ENCODE measurements at regions not wholly inside any gene's neighbourhood (a gene's known extent, or its start where the extent isn't known, plus 50 kb on each side); places are given as distances from the start of the nearest gene placed in this dataset.
"Not testable (repeated sequence)": the region's sequence is repeated elsewhere in the genome, so short reads cannot be mapped to it uniquely, and the experiment has no call there.

DNA sequence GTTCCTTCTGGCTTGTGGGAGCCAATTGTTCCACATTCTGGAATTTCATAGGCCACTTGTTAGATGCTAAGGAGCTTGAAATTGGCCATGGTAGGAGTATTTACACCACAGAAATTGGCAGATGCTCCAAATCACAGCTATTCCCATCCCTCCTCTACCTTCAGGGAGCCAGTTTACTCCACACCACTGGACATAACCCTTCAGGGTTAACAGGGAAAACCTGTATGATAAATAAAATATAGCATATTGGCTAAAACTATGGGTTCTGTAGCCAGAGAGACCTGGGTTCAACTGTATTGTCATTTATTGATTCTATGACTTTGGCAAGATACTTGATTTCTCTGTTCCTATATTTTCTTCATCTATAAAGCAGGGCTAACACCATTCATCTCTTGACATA lies 384.2 kb upstream of the PROK2 start:
- no peak for DNase-seq

DNA sequence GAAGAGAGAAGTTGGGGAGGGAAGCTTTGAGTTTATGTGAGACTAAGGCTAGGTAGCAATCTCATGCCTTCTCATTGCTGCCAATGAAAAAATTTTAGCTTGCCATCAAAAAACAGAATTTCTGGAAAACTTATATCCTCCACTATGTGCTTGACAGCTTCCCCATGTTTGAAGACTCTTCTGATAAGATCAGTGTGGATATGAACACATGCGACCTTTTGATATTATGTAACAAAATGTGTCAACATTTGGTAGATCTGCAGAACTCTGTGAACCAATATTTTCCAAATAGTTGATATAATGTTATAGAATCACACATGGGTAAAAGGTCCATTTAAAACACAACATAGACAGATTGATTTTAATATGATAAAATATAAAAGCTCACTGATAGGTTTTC lies 380.9 kb upstream of the PROK2 start:
- DNase-seq = no peak

DNA sequence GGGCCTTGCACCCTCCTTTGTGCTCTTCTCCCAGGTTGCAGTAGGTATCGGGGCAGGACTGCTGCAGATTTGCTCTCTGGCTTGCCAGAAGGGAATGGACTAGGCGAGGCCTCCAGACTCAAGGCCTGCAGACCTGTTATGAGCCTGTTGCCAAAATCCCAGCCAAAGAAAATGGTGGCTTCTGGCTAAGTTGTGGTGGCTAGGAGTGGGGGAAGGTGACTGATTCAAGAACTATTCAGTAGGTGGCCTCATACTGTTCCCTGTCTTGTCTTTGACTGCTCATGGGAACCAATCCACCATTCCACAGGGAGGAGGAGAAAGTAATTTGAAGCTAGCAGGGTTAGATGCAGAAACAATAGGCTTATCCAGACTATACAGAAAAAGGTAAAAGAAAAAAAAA lies 380.4 kb upstream of the PROK2 start:
- no peak for DNase-seq

DNA sequence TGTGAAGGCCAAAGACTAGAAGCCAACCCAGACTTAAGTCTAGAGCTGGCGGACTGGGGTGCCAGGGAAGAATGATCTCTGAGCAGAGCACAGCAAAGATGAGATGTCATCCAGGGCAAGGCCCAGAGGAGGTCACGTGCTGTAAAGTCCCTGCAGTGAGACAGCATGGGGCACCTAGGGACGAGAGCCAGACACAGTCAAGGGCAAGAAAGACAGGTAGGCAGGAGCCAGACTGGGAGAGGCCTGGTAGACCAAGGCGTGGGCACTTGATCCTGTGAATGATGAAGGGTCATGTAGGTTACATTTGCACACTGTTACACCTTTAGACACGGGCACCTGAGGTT lies 379.7 kb upstream of the PROK2 start:
- no peak for DNase-seq

DNA sequence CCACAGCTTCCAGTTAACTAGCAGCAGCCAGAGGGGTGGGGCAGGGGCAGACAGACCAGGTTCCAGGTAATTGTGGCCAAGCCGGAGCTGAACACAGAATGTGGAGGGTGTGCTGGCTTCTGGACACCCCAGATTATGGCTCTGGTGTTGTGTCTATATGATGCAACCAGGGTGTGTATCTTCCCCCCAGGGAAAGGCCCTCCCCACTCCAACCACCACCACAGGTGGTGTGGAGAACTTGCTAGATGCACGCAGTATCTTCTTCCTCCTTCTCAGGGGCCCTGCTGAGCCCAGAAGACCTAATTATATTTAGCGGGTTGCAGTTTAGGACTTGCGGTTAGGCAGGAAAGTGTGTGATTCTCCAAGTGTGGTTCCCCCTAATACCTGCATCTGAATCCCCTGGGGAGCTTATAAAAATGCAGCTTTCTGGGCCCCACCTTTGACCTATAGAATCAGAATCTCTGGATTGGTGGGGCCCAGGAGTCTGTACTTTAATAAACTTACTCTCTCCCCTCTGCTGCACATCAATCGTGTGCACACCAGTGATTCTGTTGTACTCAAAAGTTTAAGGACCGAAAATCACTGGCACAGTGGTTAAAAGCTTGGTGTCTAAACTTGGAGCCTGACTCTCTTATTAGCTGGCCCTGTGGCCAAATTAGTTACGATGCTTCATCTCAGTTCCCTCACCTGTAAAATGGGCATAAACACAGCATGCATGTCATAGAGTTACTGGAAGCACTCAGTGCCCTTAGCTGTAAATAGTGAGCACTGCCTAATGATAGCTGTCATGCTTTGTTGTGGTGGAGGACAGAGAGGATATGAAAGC lies 379.1 kb upstream of the PROK2 start:
- DNase-seq = no peak

DNA sequence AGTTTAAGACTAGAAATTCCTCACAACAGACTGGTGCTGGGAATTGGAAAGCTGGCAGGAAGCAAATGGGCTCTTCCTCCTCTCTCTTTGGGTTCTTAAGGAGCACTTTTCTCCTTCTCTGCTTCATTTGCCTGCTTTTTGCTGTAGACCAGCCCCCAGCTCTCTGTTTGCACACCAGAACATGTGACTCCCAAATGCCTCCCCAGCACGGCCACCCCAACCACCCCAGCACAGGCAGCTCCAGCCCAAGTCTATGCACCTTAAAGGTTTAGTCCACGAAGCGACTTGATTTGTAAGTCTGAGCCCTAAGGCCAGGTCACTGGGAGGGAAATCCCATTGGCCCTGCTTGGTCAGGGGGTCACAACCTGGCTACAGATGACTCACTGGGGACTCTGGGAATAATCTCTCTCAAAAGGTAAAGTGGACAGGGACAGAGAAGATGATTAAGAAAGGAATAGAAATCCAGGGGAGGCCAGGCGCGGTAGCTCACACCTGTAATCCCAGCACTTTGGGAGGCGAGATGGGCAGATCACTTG lies 377.8 kb upstream of the PROK2 start:
- no peak for DNase-seq

DNA sequence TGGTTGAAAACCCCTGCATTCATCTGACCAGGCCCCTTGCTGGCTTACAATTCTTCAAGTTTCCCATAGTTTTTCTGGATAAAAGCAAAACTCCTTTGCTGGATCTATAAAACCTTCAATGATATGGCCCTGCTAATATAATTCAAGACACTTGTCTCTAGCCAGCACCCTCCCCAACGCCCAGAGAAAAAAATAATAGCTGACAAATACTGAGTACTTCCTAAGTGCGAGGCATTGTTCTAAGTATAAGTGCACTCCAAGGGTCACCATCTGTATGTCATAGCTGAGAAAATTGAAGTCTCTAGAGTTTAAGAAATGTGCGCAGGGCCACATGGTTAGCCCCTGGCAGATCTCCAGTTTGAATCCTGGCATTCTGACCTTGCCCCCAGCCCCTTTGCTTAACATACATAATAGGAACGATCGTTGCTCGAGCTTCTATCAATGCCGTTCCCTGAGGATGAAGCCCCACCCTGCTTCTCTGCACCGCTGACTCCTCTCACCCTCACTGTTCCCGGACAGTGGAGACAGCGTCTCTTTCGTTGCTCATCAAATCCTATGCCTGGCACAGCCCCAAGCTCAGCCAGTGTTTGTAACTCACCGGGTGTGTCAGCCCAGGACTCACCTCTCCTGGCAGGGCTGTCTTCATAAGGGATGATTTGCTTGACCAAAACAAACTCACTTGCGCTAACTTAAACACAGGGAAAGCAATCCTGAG lies 377.1 kb upstream of the PROK2 start:
- DNase-seq = no peak

DNA sequence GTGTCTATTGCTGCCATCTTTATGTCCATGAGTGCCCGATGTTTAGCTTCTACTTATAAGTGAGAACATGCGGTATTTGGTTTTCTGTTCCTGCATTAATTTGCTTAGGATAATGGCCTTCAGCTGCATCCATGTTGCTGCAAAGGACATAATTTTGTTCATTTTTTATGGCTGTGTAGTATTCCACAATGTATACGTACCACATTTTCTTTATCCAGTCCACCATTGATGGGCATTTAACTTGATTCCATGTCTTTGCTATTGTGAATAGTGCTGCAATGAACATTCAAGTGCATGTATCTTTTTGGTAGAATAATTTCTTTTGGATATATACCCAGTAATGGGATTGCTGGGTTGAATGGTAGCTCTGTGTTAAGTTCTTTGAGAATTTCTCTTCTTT lies 376.3 kb upstream of the PROK2 start:
- DNase-seq = not testable (repeated sequence)

DNA sequence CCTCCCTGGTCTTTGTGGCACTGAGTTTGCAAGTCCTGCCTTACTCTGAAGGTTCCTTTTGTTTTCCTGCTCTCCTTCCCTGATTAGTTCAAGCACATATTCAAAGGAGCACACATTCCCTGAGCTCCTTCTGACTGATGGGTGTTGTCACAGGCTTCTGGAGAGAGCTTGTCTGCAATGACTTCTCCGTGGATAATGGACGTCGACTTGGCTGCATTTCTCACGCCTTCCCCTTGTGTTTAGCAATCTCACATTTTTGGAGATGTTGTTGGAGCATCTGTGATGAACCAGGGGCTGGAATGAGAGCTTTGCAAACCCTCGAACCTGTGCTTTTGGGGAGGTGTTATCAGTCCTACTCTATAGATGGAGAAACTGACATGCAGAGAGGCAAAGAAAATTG lies 375.4 kb upstream of the PROK2 start:
- DNase-seq = no peak

DNA sequence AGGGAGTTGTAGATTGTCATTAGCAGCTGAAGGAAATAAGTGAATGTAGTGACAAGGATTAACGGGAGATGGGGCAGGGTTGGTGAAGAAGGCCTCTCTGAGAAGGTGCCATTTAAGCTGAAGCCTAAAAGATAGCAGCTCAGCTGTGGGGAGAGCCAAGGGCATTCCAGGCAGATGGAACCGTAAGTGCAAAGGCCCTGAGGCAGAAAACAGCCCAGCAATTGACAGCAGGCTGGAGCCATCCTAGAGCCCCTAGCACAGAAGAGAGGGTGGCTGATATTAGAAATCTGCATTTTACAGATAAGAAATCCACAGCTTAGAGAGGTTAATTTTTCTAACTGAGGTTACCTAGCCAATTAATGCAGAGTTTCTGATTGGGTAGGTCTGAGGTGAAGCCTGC lies 374.5 kb upstream of the PROK2 start:
- no peak for DNase-seq

DNA sequence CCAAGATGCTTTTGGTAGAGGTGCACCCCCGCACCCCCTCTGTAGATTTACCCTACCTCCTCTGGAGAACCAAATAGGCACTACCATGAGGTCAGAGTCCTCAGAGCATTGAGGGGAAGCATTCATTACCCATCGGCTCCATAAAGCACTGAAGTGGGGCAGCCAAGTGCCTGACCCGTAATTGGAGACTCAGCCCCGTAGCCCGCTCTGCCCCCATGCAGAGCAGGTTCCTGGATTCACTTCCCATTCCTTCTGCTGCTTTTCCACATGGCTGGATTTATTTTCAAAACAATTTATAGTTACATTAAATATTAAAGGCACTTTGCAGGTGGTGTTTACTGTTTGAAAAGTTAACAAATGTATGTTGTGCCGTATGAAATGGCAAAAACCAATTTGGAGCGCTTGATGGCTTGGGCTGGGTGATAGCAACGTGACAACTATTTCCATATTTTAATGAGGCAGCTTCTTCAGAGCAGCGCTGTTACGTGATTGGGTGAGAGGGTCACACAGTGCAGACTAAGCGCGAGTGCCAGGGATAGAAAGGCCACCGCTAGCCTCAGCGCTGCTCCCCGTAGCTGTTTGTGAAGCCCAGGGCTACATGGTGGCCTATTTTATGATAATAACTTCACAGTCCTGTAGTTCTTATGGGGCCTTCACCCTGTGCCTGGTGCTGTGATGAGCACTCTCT lies 373.8 kb upstream of the PROK2 start:
- DNase-seq = no peak

DNA sequence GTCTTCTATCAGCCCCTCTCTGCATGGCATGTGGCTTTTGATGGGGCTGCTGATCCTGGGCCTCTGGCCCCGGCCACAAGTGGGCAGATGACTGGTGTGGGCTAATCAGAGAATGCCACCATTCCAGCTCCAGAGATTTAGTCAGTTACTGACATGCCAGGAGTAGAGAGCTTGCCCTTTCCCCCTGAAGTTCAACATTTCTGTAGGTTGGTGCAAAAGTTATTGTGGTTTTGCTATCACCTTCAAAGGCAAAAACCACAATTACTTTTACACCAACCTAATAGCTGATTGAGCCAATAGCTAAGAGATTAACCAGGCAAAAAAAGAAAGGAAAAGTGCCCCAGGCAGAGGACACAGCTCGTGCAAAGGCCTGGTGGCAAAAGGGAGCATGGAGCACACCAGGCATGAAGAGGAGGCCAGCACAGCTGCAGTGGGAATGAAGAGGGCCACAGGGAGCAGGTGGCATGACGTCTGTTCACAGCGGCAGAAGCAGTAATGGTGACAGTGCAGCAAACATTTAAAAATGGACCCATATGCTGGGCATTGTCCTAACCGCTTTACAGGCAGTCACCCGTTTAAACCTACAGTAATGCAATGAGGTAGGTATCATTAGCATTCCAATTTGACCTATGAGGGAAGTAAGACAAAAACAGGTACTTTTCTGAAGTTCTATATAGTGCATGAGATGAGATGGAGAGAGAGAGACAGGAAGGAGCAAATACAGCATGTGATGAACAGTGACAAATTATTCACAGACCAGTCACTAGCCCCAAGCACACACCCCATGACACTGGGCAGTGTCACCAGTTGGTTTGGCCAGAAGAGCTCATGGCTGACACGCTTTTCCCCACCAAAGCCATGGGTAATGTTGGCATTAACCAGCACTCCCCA lies 373.0 kb upstream of the PROK2 start:
- no peak for DNase-seq

DNA sequence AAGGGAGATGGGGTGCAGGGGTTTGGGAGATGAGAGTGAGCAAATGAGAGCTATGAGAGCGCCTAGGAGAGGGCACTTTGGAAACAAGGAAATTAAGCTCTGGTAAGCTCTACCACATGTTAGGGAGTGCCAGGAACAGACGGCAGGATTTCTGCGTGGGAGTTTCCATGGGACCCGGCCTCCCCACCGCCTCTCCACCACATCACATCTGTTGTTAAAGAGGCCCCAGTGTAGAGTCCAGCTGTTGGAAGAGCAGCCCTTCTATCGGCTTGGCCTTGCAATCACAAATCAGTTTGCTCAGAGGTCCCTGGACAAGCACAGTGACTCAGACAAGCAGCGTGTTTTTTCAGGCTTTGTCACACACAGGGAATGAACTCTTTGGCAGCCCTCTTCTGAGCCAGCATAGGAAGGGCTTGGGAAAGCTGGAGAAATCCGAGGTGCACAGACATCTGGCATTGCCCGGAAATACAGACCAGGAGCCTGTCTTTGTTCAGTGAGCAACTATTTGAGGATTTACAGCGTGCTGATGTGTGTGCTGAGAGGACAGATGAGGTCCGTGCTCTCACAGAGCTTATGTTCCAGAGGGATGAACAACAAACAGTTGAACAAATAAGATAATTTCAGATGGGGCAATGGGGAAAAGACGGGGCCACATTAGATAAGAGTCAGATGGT lies 370.6 kb upstream of the PROK2 start:
- peak; percentile 53 for DNase-seq

DNA sequence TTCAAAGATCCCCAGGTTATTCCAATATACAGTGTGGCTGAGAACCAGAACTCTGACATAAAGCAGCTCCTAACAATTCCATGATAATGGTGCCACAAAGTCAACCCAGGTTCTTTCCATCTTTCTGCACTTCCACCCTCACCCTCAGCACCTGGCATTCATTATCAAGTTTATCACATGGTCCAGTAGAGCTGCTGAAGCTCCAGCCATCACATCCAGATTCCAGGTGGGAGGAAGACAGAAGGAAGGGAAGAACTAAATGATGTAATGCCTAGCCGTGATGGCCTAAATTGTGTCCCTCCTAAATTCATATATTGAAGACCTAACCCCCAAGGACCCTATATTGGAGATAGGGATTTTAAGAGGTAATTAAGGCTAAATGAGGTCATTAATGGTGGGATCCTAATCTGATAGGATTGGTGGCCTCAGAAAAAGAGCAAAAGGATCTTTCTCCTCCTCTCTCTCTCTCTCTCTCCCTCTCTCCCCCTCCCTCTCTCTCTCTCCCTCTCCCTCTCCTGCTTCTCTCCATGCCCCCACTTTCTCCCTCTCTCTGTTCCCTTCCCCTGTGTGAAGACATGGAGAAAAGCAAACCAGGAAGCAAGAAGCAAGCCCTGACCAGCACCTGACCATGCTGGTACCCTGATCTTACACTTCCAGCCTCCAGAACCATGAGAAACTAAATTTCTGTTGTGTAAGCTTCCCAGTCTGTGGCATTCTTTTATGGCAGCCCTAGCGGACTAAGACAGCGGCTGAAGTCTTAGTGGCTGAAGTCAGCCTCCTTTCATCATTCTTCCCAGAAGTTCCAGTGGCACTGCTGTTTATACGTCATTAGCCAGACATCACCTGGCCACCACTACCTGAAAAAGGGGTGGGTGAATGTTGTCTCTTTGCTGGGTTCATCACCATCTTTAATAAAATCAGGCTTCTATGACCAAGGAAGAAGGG lies 369.7 kb upstream of the PROK2 start:
- DNase-seq = no peak

DNA sequence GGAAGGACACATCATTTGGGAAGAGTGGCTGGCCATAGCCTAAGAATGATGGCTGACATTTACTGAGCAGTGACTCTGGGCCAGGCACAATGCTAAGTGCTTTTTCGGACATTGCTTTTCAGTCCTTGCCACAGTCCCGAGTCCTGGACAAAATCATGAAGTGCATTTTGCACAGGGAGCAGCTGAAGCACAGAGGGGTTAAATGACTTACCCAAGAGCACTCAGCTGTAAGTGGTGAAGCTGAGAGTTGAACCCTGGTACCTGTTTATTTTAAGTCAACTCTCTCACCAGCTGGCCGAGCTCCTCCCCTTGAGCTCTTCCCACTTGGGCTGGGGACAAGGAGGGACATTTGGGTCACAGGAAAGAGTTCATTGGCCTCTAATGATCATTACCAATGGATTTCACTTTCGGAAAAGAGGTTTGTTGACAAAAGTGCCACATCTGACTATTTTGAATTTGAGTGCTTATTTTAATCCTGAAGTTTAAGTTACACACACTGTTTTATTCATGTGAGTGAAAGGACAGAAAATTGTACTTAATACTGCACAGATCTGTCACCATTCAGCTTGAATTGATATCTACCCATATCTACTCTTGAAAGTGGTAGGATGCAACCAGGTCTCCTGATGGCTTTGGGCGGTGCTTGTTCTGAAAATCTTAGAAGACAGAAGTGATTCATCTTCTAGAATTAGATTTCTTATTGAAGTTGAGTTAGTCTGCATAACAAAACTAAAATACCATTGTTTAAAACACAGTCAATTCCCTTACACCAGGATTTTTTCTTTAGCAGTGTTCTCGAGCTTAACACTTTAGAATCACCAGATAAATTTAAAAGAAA lies 368.7 kb upstream of the PROK2 start:
- no peak for DNase-seq

DNA sequence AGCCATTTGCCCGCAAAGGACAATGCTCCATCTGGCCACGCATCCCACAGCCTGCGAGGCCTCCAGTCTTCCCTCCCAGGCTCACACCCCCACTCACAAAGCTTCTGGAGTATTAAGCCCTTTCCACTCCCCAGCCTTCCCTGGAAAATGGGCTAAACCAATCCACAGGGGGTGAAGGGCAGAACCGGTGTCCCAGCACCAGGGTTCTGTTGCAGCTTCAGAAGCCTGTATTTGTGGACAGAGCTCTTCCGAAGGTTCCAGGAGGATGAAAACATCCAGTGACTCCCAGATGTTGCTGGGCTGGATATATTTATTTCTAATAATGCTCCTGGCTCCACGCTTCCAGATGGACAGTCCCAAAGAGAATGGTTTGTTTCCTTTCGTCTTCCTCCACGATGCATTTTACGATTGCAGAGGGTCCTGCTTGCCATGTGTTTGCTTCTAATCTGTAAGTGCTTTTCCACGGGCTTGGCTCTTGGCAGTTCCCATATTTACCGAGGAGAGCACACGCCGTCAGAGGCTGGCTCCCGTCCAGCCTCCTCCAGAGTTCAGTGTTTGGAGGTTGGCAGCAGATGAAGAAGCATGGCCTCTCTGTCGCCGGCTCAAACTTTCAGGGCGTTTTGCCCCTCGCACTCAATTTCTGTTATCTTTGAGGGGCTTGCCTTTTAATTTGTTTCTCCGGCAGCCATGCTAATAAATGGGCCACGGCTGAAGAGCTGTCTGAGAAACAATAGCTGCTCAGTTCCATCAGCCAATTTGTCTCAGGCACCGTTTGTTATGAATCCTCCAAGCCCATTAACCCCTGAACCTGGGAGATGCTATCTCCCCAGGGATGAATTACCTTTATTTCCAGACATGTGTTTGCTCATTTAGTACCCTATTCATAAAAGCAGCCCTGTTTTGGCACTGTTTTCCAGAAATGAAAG lies 367.9 kb upstream of the PROK2 start:
- DNase-seq = no peak

DNA sequence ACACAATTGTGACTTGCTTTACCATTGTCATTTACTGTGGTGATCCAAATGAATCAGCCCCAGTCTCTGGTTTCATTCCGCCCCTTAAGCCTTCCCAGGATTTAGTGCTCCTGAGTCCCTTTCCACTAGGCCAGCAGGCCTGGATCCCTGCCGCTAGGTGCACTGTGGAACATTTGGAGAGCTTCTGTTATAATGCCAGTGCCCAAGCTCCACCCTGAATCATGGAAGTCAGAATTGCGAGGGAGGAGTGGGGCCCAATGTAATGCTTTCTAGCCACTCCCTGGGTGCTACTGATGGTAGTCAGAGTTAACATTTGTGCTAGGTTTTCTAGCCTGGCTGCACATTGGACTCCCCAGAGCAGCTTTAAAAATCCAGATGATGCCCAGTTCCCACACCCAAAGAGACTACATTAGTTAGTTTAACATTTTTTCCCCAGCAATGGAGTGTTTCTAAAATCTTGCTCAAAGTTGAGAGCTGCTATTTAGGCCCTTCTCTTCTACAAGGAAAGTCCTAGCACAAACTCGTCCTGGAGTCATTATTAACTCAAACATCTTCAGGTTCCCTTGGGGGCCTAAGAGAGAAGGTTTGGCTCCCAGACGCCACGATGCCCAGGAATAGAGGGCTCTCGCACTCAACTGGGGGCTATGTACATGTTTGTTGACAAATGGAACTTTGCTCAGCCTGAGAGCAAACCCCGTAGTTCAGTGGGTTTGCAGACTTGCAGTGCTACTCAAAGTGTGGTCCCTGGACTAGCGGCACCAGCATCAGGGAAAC lies 366.7 kb upstream of the PROK2 start:
- DNase-seq = no peak
